ENCODE measurements at regions not wholly inside any gene's neighbourhood (a gene's known extent, or its start where the extent isn't known, plus 50 kb on each side); places are given as distances from the start of the nearest gene placed in this dataset.
"Not testable (repeated sequence)": the region's sequence is repeated elsewhere in the genome, so short reads cannot be mapped to it uniquely, and the experiment has no call there.

DNA sequence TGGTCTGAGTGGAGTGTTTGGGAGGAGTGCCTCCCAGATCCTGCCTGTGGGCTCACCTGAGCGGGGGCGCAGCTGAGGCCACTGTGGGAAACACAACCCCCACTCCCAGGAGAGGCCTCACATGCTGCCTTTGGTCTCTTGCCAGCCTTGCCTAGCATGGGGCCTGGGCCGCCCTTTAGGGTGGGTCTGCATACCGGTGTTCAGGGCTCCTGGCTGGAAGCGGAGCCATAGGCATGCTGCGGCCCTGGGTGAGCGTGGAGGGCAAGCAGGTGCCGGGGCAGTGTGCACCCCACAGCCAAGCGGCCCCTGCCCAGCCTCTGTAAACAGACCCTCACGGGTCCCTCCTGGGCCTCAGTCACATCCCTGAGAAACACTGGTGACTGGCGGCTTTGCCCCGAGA is 255.3 kb downstream of the ANKRD30B start:
- TF ChIP-seq, protein P1, sequence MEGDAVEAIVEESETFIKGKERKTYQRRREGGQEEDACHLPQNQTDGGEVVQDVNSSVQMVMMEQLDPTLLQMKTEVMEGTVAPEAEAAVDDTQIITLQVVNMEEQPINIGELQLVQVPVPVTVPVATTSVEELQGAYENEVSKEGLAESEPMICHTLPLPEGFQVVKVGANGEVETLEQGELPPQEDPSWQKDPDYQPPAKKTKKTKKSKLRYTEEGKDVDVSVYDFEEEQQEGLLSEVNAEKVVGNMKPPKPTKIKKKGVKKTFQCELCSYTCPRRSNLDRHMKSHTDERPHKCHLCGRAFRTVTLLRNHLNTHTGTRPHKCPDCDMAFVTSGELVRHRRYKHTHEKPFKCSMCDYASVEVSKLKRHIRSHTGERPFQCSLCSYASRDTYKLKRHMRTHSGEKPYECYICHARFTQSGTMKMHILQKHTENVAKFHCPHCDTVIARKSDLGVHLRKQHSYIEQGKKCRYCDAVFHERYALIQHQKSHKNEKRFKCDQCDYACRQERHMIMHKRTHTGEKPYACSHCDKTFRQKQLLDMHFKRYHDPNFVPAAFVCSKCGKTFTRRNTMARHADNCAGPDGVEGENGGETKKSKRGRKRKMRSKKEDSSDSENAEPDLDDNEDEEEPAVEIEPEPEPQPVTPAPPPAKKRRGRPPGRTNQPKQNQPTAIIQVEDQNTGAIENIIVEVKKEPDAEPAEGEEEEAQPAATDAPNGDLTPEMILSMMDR (IDR thresholded peaks at IDR 0.05; ENCODE audit: insufficient read depth, low read length, poor library complexity, severe bottlenecking) = not testable (repeated sequence)
- TF ChIP-seq EZH2phosphoT487 (conservative IDR thresholded peaks at IDR 0.05; ENCODE audit: low read length) = not testable (repeated sequence)
